HG03060 (cell line): ENCODE measurements at regions not wholly inside any gene's neighbourhood (a gene's known extent, or its start where the extent isn't known, plus 50 kb on each side); places are given as distances from the start of the nearest gene placed in this dataset.
"Not testable (repeated sequence)": the region's sequence is repeated elsewhere in the genome, so short reads cannot be mapped to it uniquely, and the experiment has no call there.

ENCODE experiments used
- ATAC-seq: cut with Tn5 transposase; IDR thresholded peaks from one replicate; pipeline ENCODE4 v1.9.1; 2021; ENCODE audit warnings: low read depth, moderate number of reproducible peaks; ENCODE audit not compliant: unreplicated experiment

GRCh38 chr2:228373191-228373590 is 191.7 kb upstream of the SPHKAP start:
- ATAC-seq = no peak

DNA sequence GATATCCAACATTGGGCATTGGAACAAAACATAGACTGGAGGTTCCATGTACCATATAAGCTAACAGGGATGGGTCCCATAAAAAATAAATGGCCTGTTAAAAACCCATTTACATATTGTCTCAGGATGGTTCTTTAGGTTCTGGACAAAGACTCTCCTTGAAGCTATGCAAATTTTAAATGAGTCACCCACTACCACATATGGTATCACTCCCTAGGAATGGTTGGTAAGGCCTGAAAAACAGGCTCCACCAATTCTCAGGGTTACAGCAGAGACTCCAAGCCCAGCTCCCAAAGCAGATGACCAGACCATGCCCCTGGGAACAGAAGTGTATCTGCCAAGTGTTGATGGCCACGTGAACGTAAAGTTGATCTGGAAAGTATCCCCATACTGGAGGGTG is 190.7 kb upstream of the SPHKAP start:
- no peak for ATAC-seq

- ATAC-seq = no peak
These were observed 188.0 kb upstream of the SPHKAP start for GRCh38 chr2:228369400-228370031.

DNA sequence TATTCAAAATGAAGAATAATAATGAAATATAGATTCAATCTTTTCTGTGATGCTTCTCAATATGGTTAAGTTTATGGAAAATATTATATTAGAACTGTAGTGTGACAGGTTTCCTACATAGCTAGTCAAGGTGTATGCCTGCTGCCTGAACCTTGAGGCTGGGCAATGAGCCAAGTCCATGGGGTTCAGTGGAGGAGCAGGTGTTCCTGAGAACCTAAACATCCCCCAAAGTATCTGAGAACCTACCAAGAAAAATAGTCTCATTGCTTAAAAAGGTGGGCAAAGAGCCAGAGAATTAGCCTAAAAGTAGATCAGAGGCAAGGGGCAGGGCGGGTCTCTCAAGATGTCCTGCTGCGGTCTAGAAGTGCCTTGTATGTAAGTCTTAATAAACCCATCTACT is 185.9 kb upstream of the SPHKAP start:
- ATAC-seq = no peak

GRCh38 chr2:228359473-228359872 is 178.0 kb upstream of the SPHKAP start:
- no peak for ATAC-seq

DNA sequence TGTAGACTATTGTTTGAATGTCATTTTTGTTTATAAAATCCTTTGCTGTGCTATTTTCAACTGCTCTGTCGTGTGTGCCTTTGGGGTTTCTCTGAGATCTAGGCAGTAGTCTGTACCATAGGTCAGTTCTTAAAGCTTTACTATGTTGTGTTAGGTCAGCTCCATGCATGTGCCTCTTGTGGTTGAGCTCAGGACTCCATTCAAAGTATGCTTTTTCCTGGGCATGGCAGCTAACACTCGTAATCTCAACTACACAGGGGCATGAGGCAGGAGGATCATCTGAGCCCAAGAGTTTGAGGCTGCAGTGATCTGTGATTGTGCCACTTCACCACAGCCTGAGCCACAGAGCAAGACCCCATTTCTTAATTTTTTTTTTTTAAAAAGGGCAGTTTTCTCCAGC is 174.4 kb upstream of the SPHKAP start:
- no peak for ATAC-seq

DNA sequence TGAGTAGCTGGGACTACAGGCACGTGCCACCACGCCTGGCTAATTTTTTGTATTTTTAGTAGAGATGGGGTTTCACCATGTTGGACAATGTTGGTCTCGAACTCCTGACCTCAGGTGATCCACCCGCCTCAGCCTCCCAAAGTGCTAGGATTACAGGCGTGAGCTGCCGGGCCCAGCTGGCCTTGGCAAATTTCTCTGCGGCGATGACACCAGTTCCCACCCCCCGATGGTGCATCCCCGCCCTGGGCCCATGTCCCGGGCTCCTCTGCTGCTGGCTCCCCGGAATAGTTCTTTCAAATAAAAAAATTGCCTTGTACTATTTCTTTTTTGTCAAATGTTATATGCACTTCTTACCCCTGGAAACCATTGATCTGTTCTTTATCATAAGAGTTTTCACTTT is 171.5 kb upstream of the SPHKAP start:
- ATAC-seq = not testable (repeated sequence)

DNA sequence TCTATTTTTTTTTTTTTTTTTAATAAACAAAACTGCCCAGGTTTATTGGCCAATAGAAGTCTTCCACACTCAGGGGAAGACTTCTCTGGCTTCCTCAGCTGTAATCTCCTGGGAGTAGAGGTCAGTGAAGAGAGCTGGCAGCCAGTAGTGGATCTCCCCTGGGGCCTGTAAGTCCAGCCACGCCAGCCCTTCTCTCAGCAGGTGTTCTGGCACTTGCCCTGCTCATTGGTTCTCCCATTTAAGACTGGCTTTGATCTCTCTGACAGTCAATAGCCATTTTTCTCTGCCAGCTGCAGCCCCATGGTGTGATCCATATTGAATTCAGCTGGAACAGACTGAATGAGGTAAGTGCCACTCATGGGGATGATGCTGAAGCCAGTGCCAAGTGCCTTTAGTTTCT is 170.6 kb upstream of the SPHKAP start:
- no peak for ATAC-seq

DNA sequence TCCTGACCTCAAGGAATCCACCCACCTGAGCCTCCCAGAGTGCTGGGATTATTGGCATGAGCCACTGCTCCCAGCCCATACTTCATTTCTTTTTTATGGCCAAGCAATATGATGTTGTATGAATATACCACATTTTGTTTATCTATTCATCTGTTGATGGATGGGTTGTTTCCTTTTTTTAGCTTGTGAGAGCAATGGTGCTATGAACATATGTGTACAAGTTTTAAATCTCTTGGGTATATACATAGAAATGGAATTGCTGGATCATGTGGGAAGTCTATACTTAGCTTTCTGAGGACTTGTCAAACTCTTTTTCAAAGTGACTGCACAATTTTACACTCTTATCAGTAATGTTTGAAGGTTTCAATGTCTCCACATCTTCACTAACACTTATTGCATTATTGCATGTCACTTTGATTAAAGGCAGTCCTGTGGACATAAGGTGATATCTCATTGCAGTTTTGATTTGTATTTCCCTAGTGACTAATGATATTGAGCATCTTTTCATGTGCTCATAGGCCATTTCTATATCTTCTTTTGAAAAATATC is 167.1 kb upstream of the SPHKAP start:
- ATAC-seq = no peak

GRCh38 chr2:228344531-228344930 is 163.0 kb upstream of the SPHKAP start:
- ATAC-seq = no peak

DNA sequence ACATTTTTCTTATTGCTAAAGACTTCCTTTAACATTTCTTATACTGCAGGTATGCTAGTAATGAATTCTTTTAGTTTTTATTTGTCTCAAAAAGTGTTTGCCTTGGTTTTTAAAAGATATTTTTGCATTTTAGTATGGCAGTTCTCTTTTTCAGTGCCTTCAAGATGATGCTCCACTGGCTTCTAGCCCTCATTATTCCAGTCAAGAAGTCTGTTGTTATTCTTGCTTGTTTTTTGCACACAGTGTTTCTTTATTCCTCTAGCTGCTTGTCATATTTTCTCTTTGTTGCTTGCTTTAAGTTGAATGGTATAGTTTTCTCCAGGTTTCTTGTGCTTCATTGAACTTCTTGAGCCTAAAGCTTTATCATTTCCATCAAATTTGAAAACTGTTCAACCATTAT is 158.0 kb upstream of the SPHKAP start:
- ATAC-seq = no peak

- no peak for ATAC-seq
These were observed 152.7 kb upstream of the SPHKAP start for GRCh38 chr2:228334180-228334579.

DNA sequence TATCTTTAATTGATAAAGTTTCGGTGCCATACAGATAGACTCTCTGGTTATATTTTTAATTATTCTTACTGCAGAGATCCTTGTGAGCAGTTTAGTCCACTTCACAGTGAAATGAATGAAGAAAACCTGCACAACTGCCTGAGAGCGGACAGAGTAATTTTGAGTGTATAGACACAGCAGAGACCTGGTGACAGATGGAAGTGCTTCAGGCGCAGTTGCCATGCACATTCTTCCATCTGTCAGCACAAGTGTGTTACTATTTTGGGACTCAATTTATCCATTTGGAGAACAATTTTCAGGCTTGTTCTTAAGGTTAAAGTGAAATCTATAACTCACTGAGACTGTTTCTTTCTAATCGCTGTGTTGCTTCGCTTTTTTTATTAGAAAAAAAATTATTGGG is 147.8 kb upstream of the SPHKAP start:
- ATAC-seq = no peak

- no peak for ATAC-seq
These were observed 139.5 kb upstream of the SPHKAP start for GRCh38 chr2:228321015-228321414.

DNA sequence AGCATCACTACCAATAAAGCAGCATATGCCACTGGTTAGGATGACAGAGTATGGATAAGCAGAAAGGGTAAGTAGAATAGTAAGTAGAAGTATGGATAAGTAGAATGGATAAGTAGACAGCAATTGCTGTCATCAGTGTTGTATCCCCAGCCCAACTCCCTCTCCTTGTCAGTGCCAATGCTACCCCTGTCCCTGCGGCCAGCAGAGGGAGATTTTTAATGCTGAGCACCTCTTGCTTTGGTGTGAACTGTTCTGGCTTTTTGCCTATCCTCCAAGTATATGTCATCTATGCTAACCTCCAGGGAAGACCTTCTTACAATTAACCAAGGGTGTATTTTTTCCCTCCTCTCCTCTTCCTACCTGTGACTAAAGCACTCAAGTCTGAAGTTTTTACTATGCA is 136.7 kb upstream of the SPHKAP start:
- no peak for ATAC-seq

GRCh38 chr2:228312172-228312571 is 130.7 kb upstream of the SPHKAP start:
- ATAC-seq = no peak

DNA sequence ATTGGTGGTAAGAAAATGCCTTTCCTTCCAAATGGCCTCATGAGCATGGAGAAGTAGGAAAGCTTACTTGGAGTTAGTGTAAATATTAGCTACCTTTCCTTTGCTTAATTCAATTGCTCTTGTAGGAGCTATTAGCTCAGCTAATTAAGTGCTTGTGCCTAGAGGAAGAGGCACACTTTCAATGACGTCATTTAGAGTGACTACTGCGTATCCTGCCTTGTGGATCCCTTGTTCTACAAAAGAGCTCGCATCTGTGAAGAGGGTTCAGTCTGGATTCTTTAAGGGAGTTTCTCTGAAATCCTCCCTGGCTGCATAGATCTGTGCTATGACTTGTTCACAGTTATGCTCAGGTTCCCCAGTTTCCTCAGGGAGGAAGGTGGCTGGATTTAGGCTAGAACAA is 122.5 kb upstream of the SPHKAP start:
- ATAC-seq = no peak

GRCh38 chr2:228283491-228284171 is 102.1 kb upstream of the SPHKAP start:
- no peak for ATAC-seq

GRCh38 chr2:228282376-228282775 is 100.9 kb upstream of the SPHKAP start:
- ATAC-seq = no peak

DNA sequence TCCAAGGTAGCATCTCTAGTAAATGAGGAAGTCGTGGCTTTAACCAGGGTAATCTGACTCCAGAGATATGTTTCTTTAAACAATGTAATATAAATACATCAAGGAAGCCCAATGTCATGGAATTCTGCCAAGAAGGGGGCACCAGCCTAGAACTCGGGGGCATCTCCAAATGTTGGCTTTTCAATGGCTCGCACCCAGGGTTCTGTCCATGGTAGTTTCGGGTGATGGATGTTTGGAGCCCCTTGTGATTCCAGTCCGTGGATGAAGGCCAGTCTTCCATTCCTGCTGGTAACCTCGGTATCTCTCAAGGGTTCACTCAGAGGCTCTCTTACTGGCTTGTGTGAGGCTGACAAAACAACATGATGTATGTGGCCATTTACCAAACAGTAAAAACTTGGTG is 91.7 kb upstream of the SPHKAP start:
- no peak for ATAC-seq

DNA sequence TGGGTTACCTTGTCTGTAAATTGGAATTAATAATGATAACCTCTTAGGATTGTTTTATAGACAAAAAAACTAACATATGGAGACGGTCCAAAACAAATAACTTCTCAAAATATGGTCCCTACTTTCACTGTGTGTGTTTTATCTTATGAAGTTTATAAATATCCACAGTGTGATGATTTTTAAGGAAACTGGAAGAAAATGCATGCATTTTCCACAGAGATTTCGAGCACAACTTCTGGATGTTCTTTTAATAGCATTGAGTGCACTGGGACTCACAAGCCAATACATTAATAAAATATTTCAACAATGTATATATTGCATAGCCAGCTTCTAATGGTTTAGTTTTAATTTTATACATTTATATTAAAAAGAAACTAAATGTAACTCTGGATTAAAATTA is 87.9 kb upstream of the SPHKAP start:
- no peak for ATAC-seq

GRCh38 chr2:228268756-228269155 is 87.3 kb upstream of the SPHKAP start:
- no peak for ATAC-seq
